ENCODE measurements at regions not wholly inside any gene's neighbourhood (a gene's known extent, or its start where the extent isn't known, plus 50 kb on each side); places are given as distances from the start of the nearest gene placed in this dataset.
"Not testable (repeated sequence)": the region's sequence is repeated elsewhere in the genome, so short reads cannot be mapped to it uniquely, and the experiment has no call there.

GRCh38 chr2:195523242-195523641 is 133.8 kb upstream of the SLC39A10 start:
- not testable (repeated sequence) for TF ChIP-seq RFX5 (IDR thresholded peaks at IDR 0.05; ENCODE audit: low read depth, low read length); CREB1 (IDR thresholded peaks at IDR 0.05); CREB1 (CRISPR knock-in tag; IDR thresholded peaks at IDR 0.05); SMC3 (IDR thresholded peaks at IDR 0.05; ENCODE audit: low read length)
